ENCODE measurements at regions not wholly inside any gene's neighbourhood (a gene's known extent, or its start where the extent isn't known, plus 50 kb on each side); places are given as distances from the start of the nearest gene placed in this dataset.

DNA sequence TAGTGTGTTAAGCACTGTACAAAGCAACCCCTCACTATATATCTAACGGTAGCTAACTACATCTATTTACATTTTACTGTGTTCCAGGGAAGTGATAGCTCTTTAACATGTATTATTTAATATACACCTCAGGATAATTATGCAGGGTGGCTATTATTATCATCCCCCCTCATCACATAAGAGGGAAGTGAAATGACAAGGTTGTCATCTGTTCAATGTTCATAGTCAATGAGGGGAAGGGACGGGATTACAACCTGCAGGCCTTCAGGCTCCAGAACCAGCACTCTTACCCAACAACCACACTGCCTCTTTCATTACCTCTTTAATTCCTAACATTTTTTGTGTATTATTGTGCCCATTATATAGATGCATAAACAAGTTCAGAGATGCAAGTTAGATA, 238.7 kb upstream of the ANO3 start:
- Histone ChIP-seq H3K27ac (ENCODE audit: insufficient read depth, low read length) (no peak overlapping the region), H3K9me3 (ENCODE audit: control insufficient read depth, insufficient read depth, low read depth, low read length) (no peaks in the 10 kb centered on the region), H3K36me3 (ENCODE audit: control insufficient read depth, insufficient read depth, low read length) (no peaks in the 10 kb centered on the region), H2AFZ (ENCODE audit: low read length) (no peak overlapping the region), H3K4me1 (ENCODE audit: control insufficient read depth, extremely low read depth, insufficient read depth, low read length) (no peaks in the 10 kb centered on the region), H3K4me2 (ENCODE audit: extremely low read depth, insufficient read depth, low read length) (no peak overlapping the region), H4K20me1 (ENCODE audit: control insufficient read depth, extremely low read depth, insufficient read depth, low read length) (no peaks in the 10 kb centered on the region), H3K9ac (ENCODE audit: insufficient read depth, low read length) (no peak overlapping the region), H3K79me2 (ENCODE audit: control insufficient read depth, insufficient read depth, low read length) (no peaks in the 10 kb centered on the region), H3K4me3 (replicated peaks in 1 of 4; ENCODE audit: control extremely low read depth in 1 of 4, insufficient read depth in 1 of 4, low read depth in 3 of 4, low read length in 4 of 4) (no peak overlapping the region), H3K27me3 (ENCODE audit: control insufficient read depth, insufficient read depth, low read length) (no peaks in the 10 kb centered on the region)
- TF ChIP-seq, protein P1, sequence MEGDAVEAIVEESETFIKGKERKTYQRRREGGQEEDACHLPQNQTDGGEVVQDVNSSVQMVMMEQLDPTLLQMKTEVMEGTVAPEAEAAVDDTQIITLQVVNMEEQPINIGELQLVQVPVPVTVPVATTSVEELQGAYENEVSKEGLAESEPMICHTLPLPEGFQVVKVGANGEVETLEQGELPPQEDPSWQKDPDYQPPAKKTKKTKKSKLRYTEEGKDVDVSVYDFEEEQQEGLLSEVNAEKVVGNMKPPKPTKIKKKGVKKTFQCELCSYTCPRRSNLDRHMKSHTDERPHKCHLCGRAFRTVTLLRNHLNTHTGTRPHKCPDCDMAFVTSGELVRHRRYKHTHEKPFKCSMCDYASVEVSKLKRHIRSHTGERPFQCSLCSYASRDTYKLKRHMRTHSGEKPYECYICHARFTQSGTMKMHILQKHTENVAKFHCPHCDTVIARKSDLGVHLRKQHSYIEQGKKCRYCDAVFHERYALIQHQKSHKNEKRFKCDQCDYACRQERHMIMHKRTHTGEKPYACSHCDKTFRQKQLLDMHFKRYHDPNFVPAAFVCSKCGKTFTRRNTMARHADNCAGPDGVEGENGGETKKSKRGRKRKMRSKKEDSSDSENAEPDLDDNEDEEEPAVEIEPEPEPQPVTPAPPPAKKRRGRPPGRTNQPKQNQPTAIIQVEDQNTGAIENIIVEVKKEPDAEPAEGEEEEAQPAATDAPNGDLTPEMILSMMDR (conservative IDR thresholded peaks at IDR 0.05 in 1 of 2, IDR thresholded peaks at IDR 0.05 in 1 of 2; ENCODE audit: low read depth in 1 of 2, low read length in 2 of 2) = no peak
- TF ChIP-seq EZH2 (IDR thresholded peaks at IDR 0.05; ENCODE audit: low read length, missing control alignments) = no peak
- no peak for DNase-seq (ENCODE audit: low read depth in 2 of 2)

DNA sequence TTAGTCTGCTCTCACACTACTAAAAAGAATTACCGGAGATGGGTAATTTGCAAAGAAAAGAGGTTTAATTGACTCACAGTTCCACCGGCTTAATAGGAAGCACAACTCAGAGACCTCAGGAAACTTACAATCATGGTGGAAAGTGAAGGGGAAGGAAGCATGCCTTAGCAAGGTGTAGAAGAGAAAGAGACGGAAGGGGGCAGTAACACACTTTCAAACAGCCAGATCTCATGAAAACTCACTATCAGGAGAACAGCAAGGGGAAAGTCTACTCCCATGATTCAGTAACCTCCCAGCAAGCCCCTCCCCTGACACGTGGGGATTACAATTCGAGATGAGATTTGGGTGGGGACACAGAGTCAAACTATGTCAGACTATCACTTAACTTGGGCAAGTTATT, 236.6 kb upstream of the ANO3 start:
- no peak for DNase-seq (ENCODE audit: low read depth in 2 of 2)
- no peaks in the 10 kb centered on the region for H4K20me1 ChIP-seq (ENCODE audit: control insufficient read depth, extremely low read depth, insufficient read depth, low read length)
- H3K9me3 ChIP-seq (ENCODE audit: control insufficient read depth, insufficient read depth, low read depth, low read length) = no peaks in the 10 kb centered on the region
- no peaks in the 10 kb centered on the region for H3K27me3 ChIP-seq (ENCODE audit: control insufficient read depth, insufficient read depth, low read length)
- no peak overlapping the region for H3K4me3 ChIP-seq (replicated peaks in 1 of 4; ENCODE audit: control extremely low read depth in 1 of 4, insufficient read depth in 1 of 4, low read depth in 3 of 4, low read length in 4 of 4)
- no peak overlapping the region for H2AFZ ChIP-seq (ENCODE audit: low read length)
- H3K36me3 ChIP-seq (ENCODE audit: control insufficient read depth, insufficient read depth, low read length) = no peaks in the 10 kb centered on the region
- H3K79me2 ChIP-seq (ENCODE audit: control insufficient read depth, insufficient read depth, low read length) = no peaks in the 10 kb centered on the region
- H3K4me1 ChIP-seq (ENCODE audit: control insufficient read depth, extremely low read depth, insufficient read depth, low read length) = no peaks in the 10 kb centered on the region
- TF ChIP-seq EZH2 (IDR thresholded peaks at IDR 0.05; ENCODE audit: low read length, missing control alignments) = no peak
- TF ChIP-seq, protein P1 (conservative IDR thresholded peaks at IDR 0.05 in 1 of 2, IDR thresholded peaks at IDR 0.05 in 1 of 2; ENCODE audit: low read depth in 1 of 2, low read length in 2 of 2) = no peak
- H3K9ac ChIP-seq (ENCODE audit: insufficient read depth, low read length) = no peak overlapping the region
- H3K27ac ChIP-seq (ENCODE audit: insufficient read depth, low read length) = no peak overlapping the region
- no peak overlapping the region for H3K4me2 ChIP-seq (ENCODE audit: extremely low read depth, insufficient read depth, low read length)

DNA sequence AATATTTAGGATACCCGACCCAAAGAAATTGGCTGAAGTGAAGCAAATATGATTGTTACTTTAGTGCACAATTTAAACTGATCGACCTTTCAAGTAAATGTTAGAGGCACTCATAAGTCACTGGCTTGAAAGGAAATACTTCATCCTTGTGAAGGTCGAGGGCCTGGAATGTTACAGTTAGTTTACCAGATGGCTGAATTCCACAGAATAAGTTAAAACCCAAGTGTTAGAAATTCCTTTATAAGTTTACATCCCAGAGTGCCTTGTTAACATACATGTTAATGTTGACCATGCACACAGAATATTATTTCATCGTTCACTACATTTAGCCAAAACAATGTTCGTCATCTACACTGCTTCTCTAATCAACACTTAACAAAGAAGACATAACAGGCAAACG, 235.5 kb upstream of the ANO3 start:
- no peak overlapping the region for H3K9ac ChIP-seq (ENCODE audit: insufficient read depth, low read length)
- no peak for TF ChIP-seq EZH2 (IDR thresholded peaks at IDR 0.05; ENCODE audit: low read length, missing control alignments)
- TF ChIP-seq, protein P1 (conservative IDR thresholded peaks at IDR 0.05 in 1 of 2, IDR thresholded peaks at IDR 0.05 in 1 of 2; ENCODE audit: low read depth in 1 of 2, low read length in 2 of 2) = no peak
- no peaks in the 10 kb centered on the region for H3K9me3 ChIP-seq (ENCODE audit: control insufficient read depth, insufficient read depth, low read depth, low read length)
- H4K20me1 ChIP-seq (ENCODE audit: control insufficient read depth, extremely low read depth, insufficient read depth, low read length) = no peaks in the 10 kb centered on the region
- peak in 1 of 2 donors; percentile 12 for DNase-seq (ENCODE audit: low read depth in 2 of 2)
- H3K4me2 ChIP-seq (ENCODE audit: extremely low read depth, insufficient read depth, low read length) = no peak overlapping the region
- no peak overlapping the region for H3K27ac ChIP-seq (ENCODE audit: insufficient read depth, low read length)
- H3K27me3 ChIP-seq (ENCODE audit: control insufficient read depth, insufficient read depth, low read length) = no peaks in the 10 kb centered on the region
- no peak overlapping the region for H3K4me3 ChIP-seq (replicated peaks in 1 of 4; ENCODE audit: control extremely low read depth in 1 of 4, insufficient read depth in 1 of 4, low read depth in 3 of 4, low read length in 4 of 4)
- no peaks in the 10 kb centered on the region for H3K36me3 ChIP-seq (ENCODE audit: control insufficient read depth, insufficient read depth, low read length)
- no peaks in the 10 kb centered on the region for H3K4me1 ChIP-seq (ENCODE audit: control insufficient read depth, extremely low read depth, insufficient read depth, low read length)
- H3K79me2 ChIP-seq (ENCODE audit: control insufficient read depth, insufficient read depth, low read length) = no peaks in the 10 kb centered on the region
- H2AFZ ChIP-seq (ENCODE audit: low read length) = no peak overlapping the region

Data from fibroblast of lung (primary cell).